SIG-M5 treated with dmso at 0.1 percent for 504 hours (cell line): ENCODE measurements at regions not wholly inside any gene's neighbourhood (a gene's known extent, or its start where the extent isn't known, plus 50 kb on each side); places are given as distances from the start of the nearest gene placed in this dataset.
"Not testable (repeated sequence)": the region's sequence is repeated elsewhere in the genome, so short reads cannot be mapped to it uniquely, and the experiment has no call there.

Source experiments
- DNase-seq: peaks from one replicate; lab custom pipeline; 2025; ENCODE audit not compliant: unreplicated experiment; lab: John Stamatoyannopoulos, UW

GRCh38 chr5:166291800-166292199 is 1999.6 kb upstream of the WWC1 start:
- not testable (repeated sequence) for DNase-seq

- no peak for DNase-seq
Observed at GRCh38 chr5:166293892-166294291, 1997.6 kb upstream of the WWC1 start.

GRCh38 chr5:166302166-166302565 is 1989.3 kb upstream of the WWC1 start:
- no peak for DNase-seq

GRCh38 chr5:166317425-166317824 is 1974.0 kb upstream of the WWC1 start:
- no peak for DNase-seq

GRCh38 chr5:166320920-166321480 is 1970.4 kb upstream of the WWC1 start:
- DNase-seq = no peak

- DNase-seq = no peak
Observed at GRCh38 chr5:166324372-166324771, 1967.1 kb upstream of the WWC1 start.

- no peak for DNase-seq
Observed at GRCh38 chr5:166329149-166329800, 1962.2 kb upstream of the WWC1 start.

- DNase-seq = no peak
Observed at GRCh38 chr5:166330036-166330435, 1961.4 kb upstream of the WWC1 start.

- DNase-seq = no peak
Observed at GRCh38 chr5:166331521-166331920, 1959.9 kb upstream of the WWC1 start.

- DNase-seq = no peak
Observed at GRCh38 chr5:166338801-166339200, 1952.6 kb upstream of the WWC1 start.

GRCh38 chr5:166340039-166340438 is 1951.4 kb upstream of the WWC1 start:
- no peak for DNase-seq

GRCh38 chr5:166341740-166342337 is 1949.6 kb upstream of the WWC1 start:
- DNase-seq = no peak

- no peak for DNase-seq
Observed at GRCh38 chr5:166342402-166342801, 1949.0 kb upstream of the WWC1 start.

GRCh38 chr5:166346726-166347374 is 1944.6 kb upstream of the WWC1 start:
- no peak for DNase-seq

GRCh38 chr5:166349046-166349445 is 1942.4 kb upstream of the WWC1 start:
- no peak for DNase-seq

GRCh38 chr5:166353580-166353979 is 1937.9 kb upstream of the WWC1 start:
- no peak for DNase-seq

- no peak for DNase-seq
Observed at GRCh38 chr5:166354332-166354731, 1937.1 kb upstream of the WWC1 start.

- DNase-seq = no peak
Observed at GRCh38 chr5:166356096-166356495, 1935.3 kb upstream of the WWC1 start.

GRCh38 chr5:166358127-166358830 is 1933.2 kb upstream of the WWC1 start:
- DNase-seq = no peak

GRCh38 chr5:166363087-166363760 is 1928.2 kb upstream of the WWC1 start:
- DNase-seq = no peak

GRCh38 chr5:166365164-166365563 is 1926.3 kb upstream of the WWC1 start:
- DNase-seq = no peak
